NCI-H510A treated with DMSO at 0.1 percent for 48 hours (cell line): ENCODE measurements at regions not wholly inside any gene's neighbourhood (a gene's known extent, or its start where the extent isn't known, plus 50 kb on each side); places are given as distances from the start of the nearest gene placed in this dataset.

Experiments used
- DNase-seq: peaks from one replicate; lab custom pipeline; 2025; lab: John Stamatoyannopoulos, UW

GRCh38 chr2:108145557-108146326, 94.0 kb upstream of the SULT1C3 start:
- DNase-seq: no peak

- no peak for DNase-seq
Observed at GRCh38 chr2:108148555-108148954, 91.2 kb upstream of the SULT1C3 start.

- no peak for DNase-seq
Observed at GRCh38 chr2:108154366-108155061, 85.3 kb upstream of the SULT1C3 start.

- DNase-seq: no peak
Observed at GRCh38 chr2:108161298-108161697, 78.5 kb upstream of the SULT1C3 start.

GRCh38 chr2:108164318-108164717, 75.5 kb upstream of the SULT1C3 start:
- no peak for DNase-seq

- DNase-seq: no peak
Observed at GRCh38 chr2:108165729-108166128, 74.0 kb upstream of the SULT1C3 start.

- DNase-seq: no peak
Observed at GRCh38 chr2:108167699-108168098, 72.1 kb upstream of the SULT1C3 start.

GRCh38 chr2:108169982-108170625, 69.7 kb upstream of the SULT1C3 start:
- peak; percentile 18 for DNase-seq

- DNase-seq: no peak
Observed at GRCh38 chr2:108171657-108172056, 68.1 kb upstream of the SULT1C3 start.

GRCh38 chr2:108182489-108182888, 57.3 kb upstream of the SULT1C3 start:
- DNase-seq: peak; percentile 25

GRCh38 chr2:108184419-108184818, 55.3 kb upstream of the SULT1C3 start:
- peak; percentile 25 for DNase-seq

GRCh38 chr2:108189316-108189715, 50.5 kb upstream of the SULT1C3 start:
- no peak for DNase-seq
